Limb (tissue), 2 donors: ENCODE measurements at regions not wholly inside any gene's neighbourhood (a gene's known extent, or its start where the extent isn't known, plus 50 kb on each side); places are given as distances from the start of the nearest gene placed in this dataset.

Experiments
- DNase-seq, 2 donors: peaks; one replicate each; pipeline ENCODE4 v3.0.0-alpha.2; 2016; ENCODE audit errors: extremely low spot score in 2 of 2

GRCh38 chr1:4366091-4366490 is 288.3 kb upstream of the AJAP1 start:
- DNase-seq: no peak

- DNase-seq: no peak
These were observed 287.1 kb upstream of the AJAP1 start for GRCh38 chr1:4367230-4367777.

GRCh38 chr1:4369335-4369734 is 285.1 kb upstream of the AJAP1 start:
- DNase-seq: no peak

- no peak for DNase-seq
These were observed 282.6 kb upstream of the AJAP1 start for GRCh38 chr1:4371849-4372248.

- no peak for DNase-seq
These were observed 278.6 kb upstream of the AJAP1 start for GRCh38 chr1:4375812-4376211.

GRCh38 chr1:4379451-4380175 is 274.8 kb upstream of the AJAP1 start:
- no peak for DNase-seq

GRCh38 chr1:4380564-4381168 is 273.7 kb upstream of the AJAP1 start:
- DNase-seq: no peak

GRCh38 chr1:4393191-4393590 is 261.2 kb upstream of the AJAP1 start:
- DNase-seq: no peak

GRCh38 chr1:4394366-4394765 is 260.0 kb upstream of the AJAP1 start:
- DNase-seq: no peak

- no peak for DNase-seq
These were observed 259.3 kb upstream of the AJAP1 start for GRCh38 chr1:4395158-4395557.

GRCh38 chr1:4395676-4396075 is 258.7 kb upstream of the AJAP1 start:
- DNase-seq: no peak

GRCh38 chr1:4396551-4396950 is 257.9 kb upstream of the AJAP1 start:
- DNase-seq: no peak

GRCh38 chr1:4397196-4397595 is 257.2 kb upstream of the AJAP1 start:
- no peak for DNase-seq

- DNase-seq: no peak
These were observed 252.4 kb upstream of the AJAP1 start for GRCh38 chr1:4402032-4402431.

- DNase-seq: peak in 1 of 2 donors; percentile 42
These were observed 249.4 kb upstream of the AJAP1 start for GRCh38 chr1:4404854-4405590.

GRCh38 chr1:4407851-4408250 is 246.6 kb upstream of the AJAP1 start:
- no peak for DNase-seq

GRCh38 chr1:4408380-4408779 is 246.0 kb upstream of the AJAP1 start:
- DNase-seq: no peak

- DNase-seq: no peak
These were observed 242.5 kb upstream of the AJAP1 start for GRCh38 chr1:4411862-4412261.

GRCh38 chr1:4415476-4415875 is 238.9 kb upstream of the AJAP1 start:
- no peak for DNase-seq

- DNase-seq: no peak
These were observed 238.2 kb upstream of the AJAP1 start for GRCh38 chr1:4416189-4416588.

- no peak for DNase-seq
These were observed 236.4 kb upstream of the AJAP1 start for GRCh38 chr1:4418021-4418420.

- DNase-seq: no peak
These were observed 232.4 kb upstream of the AJAP1 start for GRCh38 chr1:4421986-4422385.
